ENCODE measurements at regions not wholly inside any gene's neighbourhood (a gene's known extent, or its start where the extent isn't known, plus 50 kb on each side); places are given as distances from the start of the nearest gene placed in this dataset.

GRCh38 chr2:16777123-16777870, 111.7 kb upstream of the CYRIA start:
- TF ChIP-seq NBN (IDR thresholded peaks at IDR 0.05) (no peak), RFX5 (IDR thresholded peaks at IDR 0.05; ENCODE audit: low read depth, low read length) (no peak), SRF (IDR thresholded peaks at IDR 0.05; ENCODE audit: low read depth in 2 of 2, low read length in 2 of 2) (no peak), YY1 (IDR thresholded peaks at IDR 0.05; ENCODE audit: low read depth, low read length) (no peak), CTCF (IDR thresholded peaks at IDR 0.05 in 2 of 3, conservative IDR thresholded peaks at IDR 0.05 in 1 of 3; ENCODE audit: control insufficient read depth in 2 of 3, extremely low read depth in 1 of 3, insufficient read depth in 1 of 3, low read depth in 3 of 3, low read length in 3 of 3) (no peak), POLR2AphosphoS5 (IDR thresholded peaks at IDR 0.05; ENCODE audit: low read length) (no peak), CEBPB (IDR thresholded peaks at IDR 0.05; ENCODE audit: borderline replicate concordance in 1 of 2, low read depth in 2 of 2, low read length in 2 of 2) (no peak), POLR2A (IDR thresholded peaks at IDR 0.05; ENCODE audit: low read depth, low read length) (no peak), ZNF217 (IDR thresholded peaks at IDR 0.05) (no peak), ATF2 (IDR thresholded peaks at IDR 0.05; ENCODE audit: low read length) (no peak), E2F4 (IDR thresholded peaks at IDR 0.05; ENCODE audit: low read depth, low read length) (no peak), CREB1 (IDR thresholded peaks at IDR 0.05; ENCODE audit: low read depth) (no peak), ZBTB33 (IDR thresholded peaks at IDR 0.05) (no peak), E4F1 (IDR thresholded peaks at IDR 0.05; ENCODE audit: borderline replicate concordance, partially characterized antibody) (no peak)
